SU-DHL-6 (cell line): ENCODE measurements at regions not wholly inside any gene's neighbourhood (a gene's known extent, or its start where the extent isn't known, plus 50 kb on each side); places are given as distances from the start of the nearest gene placed in this dataset.

Source experiments
- H2AFZ ChIP-seq: fragments of 200-600 bp; sonication (generic); 2 replicates; pipeline ENCODE4 v1.6.1; 2014; ENCODE audit warnings: low read depth, mild to moderate bottlenecking, moderate library complexity, mixed read lengths, antibody characterized with exemption, low read length; ENCODE audit not compliant: severe bottlenecking
- H3F3A ChIP-seq: fragments of 200-600 bp; shearing (Covaris generic); 2 replicates; pipeline ENCODE4 v1.6.0; 2016; ENCODE audit warnings: antibody characterized with exemption, mild to moderate bottlenecking; ENCODE audit not compliant: insufficient read depth
- H3K27ac ChIP-seq: fragments of 200-600 bp; sonication (generic); 2 replicates; pipeline ENCODE4 v1.5.1; 2016; ENCODE audit warnings: low read depth, mild to moderate bottlenecking, low read length, moderate library complexity, mixed read lengths
- H3K27me3 ChIP-seq: fragments of 200-600 bp; sonication (generic), shearing (Covaris generic); 2 replicates; pipeline ENCODE4 v1.6.0; 2014; ENCODE audit warnings: mild to moderate bottlenecking, low read length
- H3K36me3 ChIP-seq: fragments of 200-600 bp; sonication (generic); 2 replicates; pipeline ENCODE4 v1.6.1; 2014; ENCODE audit warnings: mild to moderate bottlenecking, low read length, mixed read lengths
- H3K4me2 ChIP-seq: fragments of 300-600, 200-600 bp; shearing (Covaris generic), sonication (generic); 2 replicates; pipeline ENCODE4 v1.6.0; 2014; ENCODE audit warnings: low read length, low read depth, mild to moderate bottlenecking; ENCODE audit not compliant: poor library complexity, severe bottlenecking
- H3K4me3 ChIP-seq: fragments of 200-600 bp; sonication (generic); 2 replicates; pipeline ENCODE4 v1.5.1; 2014; ENCODE audit warnings: antibody characterized with exemption, low read length, mild to moderate bottlenecking, mixed read lengths; ENCODE audit not compliant: insufficient read depth, poor library complexity, severe bottlenecking
- H3K79me2 ChIP-seq: fragments of 200-600 bp; sonication (generic); 2 replicates; pipeline ENCODE4 v1.6.1; 2014; ENCODE audit warnings: mild to moderate bottlenecking, low read length, moderate library complexity; ENCODE audit not compliant: insufficient read depth
- H3K9ac ChIP-seq: fragments of 200-600 bp; sonication (generic); 2 replicates; pipeline ENCODE4 v1.7.0; 2014; ENCODE audit warnings: mild to moderate bottlenecking, low read length
- H3K9me2 ChIP-seq: fragments of 200-600 bp; sonication (generic); replicated peaks from 2 replicates; pipeline ENCODE4 v1.6.1; 2014; ENCODE audit warnings: low read length; ENCODE audit not compliant: insufficient read depth
- H3K9me3 ChIP-seq: fragments of 200-600 bp; sonication (generic); 2 replicates; pipeline ENCODE4 v1.6.1; 2014; ENCODE audit warnings: low read length, mixed read lengths; ENCODE audit not compliant: insufficient read depth
- H4K20me1 ChIP-seq: fragments of 200-600 bp; sonication (generic); 2 replicates; pipeline ENCODE4 v1.6.1; 2014; ENCODE audit warnings: low read depth, mild to moderate bottlenecking, antibody characterized with exemption, low read length, moderate library complexity, mixed read lengths
- CTCF ChIP-seq: fragments of 200-600 bp; sonication (generic); IDR thresholded peaks from one replicate; pipeline ENCODE4 v1.5.1; 2017; ENCODE audit warnings: antibody characterized with exemption, mild to moderate bottlenecking, low read length, moderate library complexity; ENCODE audit not compliant: insufficient read depth, poor library complexity, severe bottlenecking
- EZH2phosphoT487 ChIP-seq: fragments of 200-600 bp; sonication (generic), shearing (Covaris generic); conservative IDR thresholded peaks from 2 replicates; pipeline ENCODE4 v1.6.1; 2018; ENCODE audit warnings: mild to moderate bottlenecking, antibody characterized with exemption, low read length, moderate library complexity, mixed read lengths

DNA sequence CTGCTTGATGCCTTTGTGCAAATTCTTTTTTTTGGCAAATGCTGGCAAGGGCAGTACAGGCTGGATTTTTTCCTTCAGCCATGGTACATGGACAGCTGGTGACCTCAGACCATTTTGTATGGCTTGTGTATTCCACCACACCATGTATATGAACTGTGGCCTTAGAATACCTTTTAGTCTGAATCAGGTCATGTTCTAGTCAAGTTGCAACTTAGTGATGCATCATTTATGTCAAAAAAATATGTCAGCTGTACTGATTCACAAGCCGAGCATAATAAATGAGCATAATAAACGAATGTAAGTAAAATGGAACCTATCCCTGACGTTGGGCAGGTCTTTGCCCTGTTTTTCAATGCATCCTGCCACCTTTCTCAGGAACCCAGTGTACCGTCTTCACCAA, 219.7 kb upstream of the RUNX1 start:
- Histone ChIP-seq H3K36me3 (no peaks in the 10 kb centered on the region), H3K4me2 (no peak overlapping the region), H3K9me3 (no peaks in the 10 kb centered on the region), H3K27ac (no peak overlapping the region), H3K27me3 (no peaks in the 10 kb centered on the region), H3K4me3 (no peak overlapping the region), H3K9me2 (no peaks in the 10 kb centered on the region), H3K9ac (no peak overlapping the region), H4K20me1 (no peaks in the 10 kb centered on the region), H2AFZ (no peak overlapping the region), H3K79me2 (no peaks in the 10 kb centered on the region), H3F3A (no peaks in the 10 kb centered on the region)
- TF ChIP-seq CTCF, result no peak
- TF ChIP-seq EZH2phosphoT487, result no peak

DNA sequence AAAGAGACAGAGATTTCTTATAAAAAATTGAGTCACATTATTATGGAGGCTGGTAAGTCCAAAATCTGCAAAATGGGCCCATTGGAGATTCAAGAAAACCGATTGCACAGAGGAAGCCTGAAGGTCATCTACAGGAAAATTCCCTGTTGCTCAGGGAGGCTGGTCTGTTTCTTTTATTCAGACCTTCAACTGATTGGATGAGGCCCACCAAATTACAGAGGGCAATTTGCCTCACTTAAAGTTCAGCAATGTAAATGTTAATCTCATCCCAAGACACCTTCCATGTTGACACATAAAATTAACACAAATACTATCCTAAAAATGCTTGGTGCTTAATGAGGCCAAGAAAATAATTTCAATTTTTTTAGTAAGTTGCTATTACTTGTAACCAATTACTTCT, 219.2 kb upstream of the RUNX1 start:
- Histone ChIP-seq H3F3A (no peaks in the 10 kb centered on the region), H4K20me1 (no peaks in the 10 kb centered on the region), H3K9ac (no peak overlapping the region), H3K4me3 (no peak overlapping the region), H3K27ac (no peak overlapping the region), H3K9me2 (no peaks in the 10 kb centered on the region), H3K79me2 (no peaks in the 10 kb centered on the region), H3K4me2 (no peak overlapping the region), H3K27me3 (no peaks in the 10 kb centered on the region), H3K9me3 (no peaks in the 10 kb centered on the region), H2AFZ (no peak overlapping the region), H3K36me3 (no peaks in the 10 kb centered on the region)
- no peak for TF ChIP-seq CTCF
- no peak for TF ChIP-seq EZH2phosphoT487

DNA sequence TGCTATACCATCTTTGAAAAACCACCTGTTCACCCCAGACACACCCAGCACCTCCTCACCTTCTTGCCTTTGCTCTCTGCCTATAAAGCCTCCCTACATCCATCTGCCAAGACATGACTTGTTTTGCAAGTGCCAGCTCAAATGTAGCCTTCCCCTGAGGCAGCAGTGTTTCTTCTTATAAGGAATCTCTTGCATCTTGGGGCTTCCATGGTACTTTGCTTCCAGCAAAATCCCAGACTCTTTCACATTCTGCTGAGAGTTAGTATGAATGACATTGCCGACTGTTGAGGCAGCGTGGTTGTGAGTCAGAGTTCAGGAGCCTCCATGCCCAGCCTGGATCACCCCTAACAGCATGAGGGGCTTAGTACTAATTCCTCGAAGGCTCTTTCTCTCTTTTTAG, 217.4 kb upstream of the RUNX1 start:
- no peaks in the 10 kb centered on the region for H3K79me2 ChIP-seq
- no peak overlapping the region for H3K4me3 ChIP-seq
- H3K9me2 ChIP-seq, result no peaks in the 10 kb centered on the region
- no peak overlapping the region for H3K9ac ChIP-seq
- no peak overlapping the region for H3K4me2 ChIP-seq
- no peak for TF ChIP-seq EZH2phosphoT487
- no peaks in the 10 kb centered on the region for H3K9me3 ChIP-seq
- H4K20me1 ChIP-seq, result no peaks in the 10 kb centered on the region
- no peak overlapping the region for H3K27ac ChIP-seq
- no peak overlapping the region for H2AFZ ChIP-seq
- H3K27me3 ChIP-seq, result no peaks in the 10 kb centered on the region
- no peaks in the 10 kb centered on the region for H3K36me3 ChIP-seq
- H3F3A ChIP-seq, result no peaks in the 10 kb centered on the region

DNA sequence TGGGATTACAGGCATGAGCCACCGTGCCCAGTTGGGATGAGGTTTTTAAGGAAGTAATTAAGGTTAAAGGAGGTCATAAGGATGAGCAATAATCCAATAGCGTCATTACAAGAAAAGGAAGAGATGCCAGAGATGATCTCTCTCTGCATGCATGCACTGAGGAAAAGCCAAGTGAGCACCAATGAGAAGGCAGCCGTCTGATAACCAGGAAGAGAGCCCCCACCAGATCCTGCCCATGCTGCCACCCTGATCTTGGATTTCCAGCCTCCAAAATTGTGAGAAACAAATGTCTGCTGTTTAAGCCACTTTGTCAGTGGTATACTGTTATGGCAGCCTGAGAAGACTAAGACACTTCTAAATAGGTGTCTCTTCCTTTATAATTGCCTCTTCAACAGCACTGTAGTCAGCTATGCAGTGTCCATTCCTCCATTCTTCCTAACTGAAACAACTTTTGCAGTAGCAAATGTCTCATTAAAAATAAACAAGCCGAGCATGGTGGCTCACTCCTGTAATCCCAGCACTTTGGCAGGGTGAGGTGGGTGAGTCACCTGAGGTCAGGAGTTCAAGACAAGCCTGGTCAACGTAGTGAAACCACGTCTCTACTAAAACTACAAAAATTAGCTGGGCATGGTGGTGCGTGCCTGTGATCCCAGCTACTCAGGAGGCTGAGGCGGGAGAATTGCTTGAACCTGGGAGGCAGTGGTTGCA, 216.2 kb upstream of the RUNX1 start:
- no peaks in the 10 kb centered on the region for H3K9me2 ChIP-seq
- no peaks in the 10 kb centered on the region for H3K36me3 ChIP-seq
- no peaks in the 10 kb centered on the region for H3F3A ChIP-seq
- H3K9ac ChIP-seq, result no peak overlapping the region
- no peaks in the 10 kb centered on the region for H3K9me3 ChIP-seq
- H4K20me1 ChIP-seq, result no peaks in the 10 kb centered on the region
- H3K27ac ChIP-seq, result no peak overlapping the region
- H3K4me2 ChIP-seq, result no peak overlapping the region
- H2AFZ ChIP-seq, result no peak overlapping the region
- TF ChIP-seq CTCF, result no peak
- TF ChIP-seq EZH2phosphoT487, result no peak
- no peaks in the 10 kb centered on the region for H3K27me3 ChIP-seq
- H3K79me2 ChIP-seq, result no peaks in the 10 kb centered on the region
- H3K4me3 ChIP-seq, result no peak overlapping the region
